Smooth muscle cell (in vitro differentiated cells): ENCODE measurements at regions not wholly inside any gene's neighbourhood (a gene's known extent, or its start where the extent isn't known, plus 50 kb on each side); places are given as distances from the start of the nearest gene placed in this dataset.
"Not testable (repeated sequence)": the region's sequence is repeated elsewhere in the genome, so short reads cannot be mapped to it uniquely, and the experiment has no call there.

ENCODE experiments used
- DNase-seq: peaks from one replicate; lab custom pipeline; 2025; ENCODE audit not compliant: unreplicated experiment; lab: John Stamatoyannopoulos, UW
- H2AFZ ChIP-seq: fragments of 200-600 bp; sonication (generic); 2 replicates; pipeline ENCODE4 v1.6.0; 2016; ENCODE audit warnings: antibody characterized with exemption, low read depth, mild to moderate bottlenecking
- H3F3A ChIP-seq: fragments of 200-600 bp; sonication (generic); 2 replicates; pipeline ENCODE4 v1.6.0; 2017; ENCODE audit warnings: antibody characterized with exemption, low read depth
- H3K27ac ChIP-seq: fragments of 200-600 bp; sonication (generic); 2 replicates; pipeline ENCODE4 v1.5.1; 2016; ENCODE audit warnings: low read depth, mild to moderate bottlenecking
- H3K27me3 ChIP-seq: fragments of 200-600 bp; sonication (generic); 2 replicates; pipeline ENCODE4 v1.6.1; 2016; ENCODE audit warnings: low read depth, mild to moderate bottlenecking
- H3K36me3 ChIP-seq: fragments of 200-600 bp; sonication (generic); 2 replicates; pipeline ENCODE4 v1.5.1; 2016; ENCODE audit warnings: low read depth
- H3K4me1 ChIP-seq: fragments of 200-600 bp; sonication (generic); 2 replicates; pipeline ENCODE4 v1.5.1; 2016; ENCODE audit warnings: low read depth
- H3K4me2 ChIP-seq: fragments of 200-600 bp; sonication (generic); 2 replicates; pipeline ENCODE4 v1.6.0; 2016; ENCODE audit warnings: mild to moderate bottlenecking
- H3K4me3 ChIP-seq: fragments of 200-600 bp; sonication (generic); 2 replicates; pipeline ENCODE4 v1.5.1; 2016; ENCODE audit warnings: mild to moderate bottlenecking
- H3K79me2 ChIP-seq: fragments of 200-600 bp; sonication (generic); 2 replicates; pipeline ENCODE4 v1.6.0; 2016; ENCODE audit warnings: low read depth, mild to moderate bottlenecking
- H3K9ac ChIP-seq: fragments of 200-600 bp; sonication (generic); 2 replicates; pipeline ENCODE4 v1.6.0; 2016; ENCODE audit warnings: low read depth
- H3K9me3 ChIP-seq: fragments of 200-600 bp; sonication (generic); replicated peaks from 2 replicates; pipeline ENCODE4 v1.5.1; 2016; ENCODE audit warnings: low read depth
- H4K20me1 ChIP-seq: fragments of 200-600 bp; sonication (generic); 2 replicates; pipeline ENCODE4 v1.6.0; 2016; ENCODE audit warnings: low read depth
- CTCF ChIP-seq: fragments of 200-600 bp; sonication (generic); IDR thresholded peaks from 2 replicates; pipeline ENCODE4 v1.5.1; 2017; ENCODE audit warnings: borderline replicate concordance, mild to moderate bottlenecking, antibody characterized with exemption; ENCODE audit not compliant: insufficient read depth, poor library complexity, severe bottlenecking
- WGBS: methylation state at CpG from one replicate; pipeline ENCODE4 v1.1.7; 2016; ENCODE audit warnings: low lambda C conversion rate; 5-methylcytosine and 5-hydroxymethylcytosine counted together

- no peak overlapping the region for H3K27ac ChIP-seq
These were observed 526.6 kb upstream of the ZNF717 start for GRCh38 chr3:76311941-76312340.

GRCh38 chr3:76315906-76316305 is 530.6 kb upstream of the ZNF717 start:
- not testable (repeated sequence) for H3K79me2 ChIP-seq, H3K4me2 ChIP-seq, DNase-seq, H3K27me3 ChIP-seq, H3K27ac ChIP-seq, H3K36me3 ChIP-seq, H2AFZ ChIP-seq, H3K4me1 ChIP-seq, H3K4me3 ChIP-seq, H3K9ac ChIP-seq, H3K9me3 ChIP-seq, H4K20me1 ChIP-seq, H3F3A ChIP-seq
- 44% methylated on average over 6 of the region's 6 CpGs for WGBS

More at GRCh38 chr3:76311941-76312340, 526.6 kb upstream of the ZNF717 start:
- Histone ChIP-seq H3K36me3 (no peaks in the 10 kb centered on the region), H3K9me3 (no peaks in the 10 kb centered on the region), H3K9ac (no peak overlapping the region), H4K20me1 (no peaks in the 10 kb centered on the region), H3K4me2 (peak overlapping the region; percentile 2), H2AFZ (peak overlapping the region; percentile 8), H3F3A (no peaks in the 10 kb centered on the region), H3K4me1 (peaks cover 2% of the 10 kb centered on the region), H3K4me3 (peak overlapping the region; percentile 17), H3K27me3 (no peaks in the 10 kb centered on the region), H3K79me2 (no peaks in the 10 kb centered on the region)
- TF ChIP-seq CTCF, result no peak
- 25% methylated on average over 4 of the region's 4 CpGs for WGBS
- DNase-seq, result no peak

- Histone ChIP-seq H3K9ac (no peak overlapping the region), H3K79me2 (no peaks in the 10 kb centered on the region), H3K27me3 (no peaks in the 10 kb centered on the region), H3K4me1 (no peaks in the 10 kb centered on the region), H3F3A (no peaks in the 10 kb centered on the region), H3K27ac (no peak overlapping the region), H3K4me2 (no peak overlapping the region), H3K9me3 (no peaks in the 10 kb centered on the region), H3K36me3 (no peaks in the 10 kb centered on the region), H3K4me3 (no peak overlapping the region), H2AFZ (no peak overlapping the region), H4K20me1 (no peaks in the 10 kb centered on the region)
- TF ChIP-seq CTCF, result no peak
- no peak for DNase-seq
- WGBS, result 98% methylated on average over 4 of the region's 4 CpGs
These were observed 536.3 kb upstream of the ZNF717 start for GRCh38 chr3:76321614-76322013.

- Histone ChIP-seq H2AFZ (no peak overlapping the region), H3K27ac (no peak overlapping the region), H3K4me2 (no peak overlapping the region), H3K4me3 (no peak overlapping the region), H3F3A (no peaks in the 10 kb centered on the region), H3K4me1 (no peaks in the 10 kb centered on the region), H3K79me2 (no peaks in the 10 kb centered on the region), H3K9ac (no peak overlapping the region), H3K27me3 (no peaks in the 10 kb centered on the region), H3K9me3 (no peaks in the 10 kb centered on the region), H3K36me3 (no peaks in the 10 kb centered on the region), H4K20me1 (no peaks in the 10 kb centered on the region)
- WGBS, result 85% methylated on average over 4 of the region's 4 CpGs
- no peak for DNase-seq
- TF ChIP-seq CTCF, result no peak
These were observed 538.8 kb upstream of the ZNF717 start for GRCh38 chr3:76324101-76324500.
